Activated CD4-positive, CD25-positive, alpha-beta regulatory T cell (primary cell): ENCODE measurements at regions not wholly inside any gene's neighbourhood (a gene's known extent, or its start where the extent isn't known, plus 50 kb on each side); places are given as distances from the start of the nearest gene placed in this dataset.

ENCODE experiments used
- DNase-seq, 4 experiments: peaks; one replicate each; lab custom pipeline; 2025; lab: John Stamatoyannopoulos, UW

DNA sequence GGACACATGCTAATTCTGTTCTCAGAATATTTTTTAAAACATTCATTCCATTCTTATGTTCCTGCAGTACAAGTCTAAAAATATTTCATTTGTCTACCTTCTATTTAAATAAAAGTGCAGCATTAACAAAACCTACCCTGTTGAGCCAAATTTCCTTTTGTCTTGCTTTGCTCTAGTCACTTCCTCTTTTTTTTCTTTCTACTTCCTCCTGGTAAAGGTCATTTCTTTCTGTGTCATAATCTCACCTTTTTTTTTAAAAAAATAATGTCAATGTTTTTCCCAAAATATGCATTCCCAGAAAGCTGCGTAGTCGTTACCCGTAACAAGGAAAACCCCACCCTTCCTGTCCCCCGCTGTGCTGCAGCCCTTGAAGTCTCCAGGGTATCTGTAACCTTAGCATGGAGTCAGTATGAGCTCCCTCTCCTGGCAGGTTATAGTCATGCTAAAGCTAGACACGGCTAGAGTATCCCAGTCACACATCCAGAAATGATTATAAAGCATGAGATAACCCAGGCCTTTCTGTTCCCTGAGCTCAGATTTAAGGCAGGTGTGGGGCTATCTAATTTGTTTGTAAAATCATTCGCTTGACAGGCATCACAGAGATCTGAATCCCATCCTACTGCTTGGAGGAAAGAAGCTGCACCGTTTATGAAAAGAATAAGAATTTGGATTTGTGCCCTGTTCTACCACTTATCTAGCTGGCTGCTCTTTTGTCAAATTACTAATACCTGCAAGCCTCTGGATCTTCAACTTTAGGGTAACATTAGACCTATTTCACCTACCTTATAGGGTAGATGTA lies 51.1 kb upstream of the EED start:
- DNase-seq, result peak in 3 of 4 experiments; percentile 9 to 31 (median 15)

DNA sequence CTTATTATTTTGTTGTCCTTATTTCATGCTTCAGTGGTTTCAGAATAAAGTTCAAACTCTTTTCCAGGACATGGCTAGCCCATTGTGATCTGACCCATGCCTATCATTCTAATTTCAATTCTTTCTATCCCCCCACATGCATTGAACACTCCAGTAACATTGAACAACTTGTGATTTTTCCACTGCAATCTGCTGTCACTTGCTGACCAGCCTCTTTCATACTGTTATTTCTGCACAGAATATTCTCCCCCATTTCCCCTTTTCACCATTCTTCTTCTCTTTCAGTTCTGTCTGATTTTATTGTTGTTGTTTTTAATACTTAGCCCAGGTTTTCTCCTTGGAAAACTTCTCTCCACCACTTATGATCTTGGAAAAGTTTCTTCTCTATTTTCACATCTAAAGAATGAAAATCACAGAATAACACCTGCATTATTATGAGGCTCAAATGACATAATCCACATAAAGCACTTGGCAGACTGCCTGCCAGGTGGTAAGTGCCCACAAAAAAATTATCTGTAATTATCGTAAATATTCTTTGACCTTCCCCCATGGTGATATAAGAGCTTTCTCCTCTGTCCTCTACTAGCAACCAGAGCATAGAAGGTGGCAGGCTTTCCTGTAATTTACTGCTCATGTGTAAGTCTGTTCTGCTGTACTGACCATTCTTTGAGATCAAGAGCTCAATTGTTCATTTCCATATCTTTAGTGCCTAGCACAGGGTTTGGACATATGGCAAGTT lies 51.9 kb upstream of the EED start:
- no peak for DNase-seq

- no peak for DNase-seq
These were observed 52.7 kb upstream of the EED start for GRCh38 chr11:86191874-86192273.

GRCh38 chr11:86187027-86187426 lies 57.5 kb upstream of the EED start:
- no peak for DNase-seq

- DNase-seq, result no peak
These were observed 58.2 kb upstream of the EED start for GRCh38 chr11:86186386-86186785.

DNA sequence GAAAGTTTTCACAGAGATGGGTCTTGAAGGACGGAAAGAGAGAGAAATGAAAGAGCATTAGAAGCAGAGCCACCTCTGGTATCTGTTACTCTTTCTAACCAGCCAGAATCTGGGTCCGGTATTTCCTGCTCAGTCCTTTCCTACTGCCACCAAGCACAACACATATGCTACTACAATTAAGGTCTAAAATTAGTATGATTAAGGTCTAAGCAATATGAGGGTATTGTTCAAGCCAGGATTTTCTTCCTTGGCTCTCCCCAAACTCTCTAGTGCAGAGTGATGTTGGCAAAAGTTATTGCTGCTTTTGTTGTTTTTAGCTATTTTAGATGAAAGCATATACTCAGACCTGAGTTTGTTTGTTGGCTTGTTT lies 59.2 kb upstream of the EED start:
- no peak for DNase-seq

GRCh38 chr11:86184728-86185380 lies 59.7 kb upstream of the EED start:
- no peak for DNase-seq

- peak in 2 of 4 experiments; percentile 7 to 9 for DNase-seq
These were observed 60.9 kb upstream of the EED start for GRCh38 chr11:86183694-86184093.

- peak in 3 of 4 experiments; percentile 6 to 49 (median 20) for DNase-seq
These were observed 61.5 kb upstream of the EED start for GRCh38 chr11:86182976-86183584.

DNA sequence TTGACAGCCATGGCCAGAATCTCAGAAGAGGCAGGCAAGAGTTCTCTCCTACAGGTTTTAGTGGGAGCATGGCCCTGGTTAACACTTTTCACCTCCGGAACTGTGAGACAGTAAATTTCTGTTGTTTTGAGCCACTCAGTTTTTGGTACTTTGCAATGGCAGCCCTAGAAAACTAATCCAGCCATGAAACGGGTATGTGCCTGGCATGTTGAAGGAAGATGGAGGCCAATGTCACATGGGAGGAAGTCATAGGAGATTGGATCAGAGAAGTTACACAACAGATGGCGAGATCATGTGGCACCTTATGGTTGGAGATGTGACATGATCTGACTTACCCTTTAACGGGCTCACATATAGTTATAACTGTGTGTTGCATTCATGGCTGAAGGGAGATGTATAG lies 63.2 kb upstream of the EED start:
- DNase-seq, result no peak

DNA sequence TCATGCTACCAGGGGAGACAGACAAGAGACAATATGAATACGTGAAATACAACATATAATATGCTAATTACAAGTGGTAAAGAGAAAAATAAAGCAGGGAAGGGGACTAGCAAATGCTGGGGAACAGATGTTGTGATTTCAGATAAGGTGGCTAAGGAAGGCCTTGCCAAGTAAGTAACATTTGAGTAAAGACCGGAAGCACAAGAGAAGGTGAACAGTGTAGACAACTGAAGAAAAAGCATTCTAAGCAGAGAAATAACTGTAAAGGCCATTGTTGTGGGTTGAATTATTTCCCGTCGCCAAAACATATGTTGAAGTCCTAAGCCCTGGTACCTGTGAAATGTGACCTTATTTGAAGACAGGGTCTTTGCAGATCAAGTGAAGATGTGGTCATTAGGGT lies 63.7 kb upstream of the EED start:
- no peak for DNase-seq

DNA sequence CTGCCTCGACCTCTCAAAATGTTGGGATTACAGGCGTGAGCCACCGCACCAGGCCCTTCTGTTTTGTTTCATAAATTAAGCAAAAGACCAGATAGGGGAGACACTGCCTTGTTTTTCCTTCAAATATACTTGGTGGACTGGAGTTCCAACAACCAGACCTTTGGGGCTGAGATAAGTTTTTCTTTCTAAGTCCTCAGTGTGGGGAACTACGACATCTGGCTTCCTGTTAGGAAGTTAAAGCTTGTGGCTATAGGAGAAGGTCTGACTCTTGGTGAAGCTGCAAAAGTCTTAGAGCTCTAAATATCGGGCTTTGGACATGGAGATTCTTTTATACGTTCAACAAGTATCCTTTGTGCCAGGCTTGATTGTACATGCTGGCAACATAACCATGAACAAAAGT lies 64.1 kb upstream of the EED start:
- no peak for DNase-seq

DNA sequence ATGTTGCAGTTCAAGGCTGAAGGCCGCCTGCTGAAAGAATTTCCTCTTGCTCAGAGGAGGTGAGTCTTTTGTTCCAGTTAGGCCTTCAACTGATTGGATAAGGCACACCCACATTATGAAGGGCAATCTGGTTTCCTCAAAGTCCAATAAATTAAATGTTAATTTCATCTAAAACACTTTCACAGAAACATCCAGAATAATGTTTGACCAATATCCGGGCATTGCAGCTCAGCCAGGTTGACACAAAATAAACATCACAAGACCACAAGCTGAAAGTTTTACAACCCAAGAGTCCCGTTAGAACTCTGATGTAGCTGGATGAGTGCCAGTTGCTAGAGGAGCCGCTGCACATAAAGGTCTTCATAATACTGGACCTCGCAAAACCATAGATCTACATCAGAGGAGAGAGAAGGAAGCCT lies 64.9 kb upstream of the EED start:
- DNase-seq, result no peak

GRCh38 chr11:86177302-86177701 lies 67.3 kb upstream of the EED start:
- DNase-seq, result no peak

DNA sequence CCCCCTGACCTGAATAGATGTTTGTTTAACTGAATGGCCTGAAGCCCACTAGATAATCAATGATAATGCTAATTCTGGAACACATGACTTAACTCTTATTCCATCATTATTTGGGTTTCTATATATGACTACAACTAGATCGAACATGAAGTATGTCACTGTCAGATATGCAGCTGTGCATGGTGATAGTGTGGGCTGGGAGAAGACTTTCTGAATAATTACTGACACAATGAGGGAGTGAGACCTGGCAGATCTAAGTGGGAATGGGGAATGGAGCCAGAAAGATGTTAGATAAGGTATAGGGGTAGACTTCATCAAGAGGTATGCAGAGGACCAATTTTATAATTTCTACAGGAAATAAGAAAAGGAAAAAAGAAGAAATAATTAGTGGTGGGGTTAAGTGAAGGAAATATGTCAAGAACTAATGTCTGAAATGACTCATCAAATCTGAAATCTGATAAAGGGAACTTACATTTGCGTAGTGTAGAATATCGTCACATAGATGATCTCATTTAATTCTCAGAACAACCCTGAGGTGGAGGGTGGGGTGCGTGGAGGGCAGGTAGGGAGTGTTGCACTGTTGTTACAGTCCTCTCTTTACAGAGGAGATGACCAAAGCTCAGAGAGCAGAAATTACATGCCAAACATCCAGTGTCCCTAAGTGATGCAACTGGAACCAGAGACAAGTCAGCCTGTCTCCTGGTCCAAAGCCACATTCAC lies 68.2 kb upstream of the EED start:
- peak; percentile 19 to 49 (median 29) for DNase-seq

DNA sequence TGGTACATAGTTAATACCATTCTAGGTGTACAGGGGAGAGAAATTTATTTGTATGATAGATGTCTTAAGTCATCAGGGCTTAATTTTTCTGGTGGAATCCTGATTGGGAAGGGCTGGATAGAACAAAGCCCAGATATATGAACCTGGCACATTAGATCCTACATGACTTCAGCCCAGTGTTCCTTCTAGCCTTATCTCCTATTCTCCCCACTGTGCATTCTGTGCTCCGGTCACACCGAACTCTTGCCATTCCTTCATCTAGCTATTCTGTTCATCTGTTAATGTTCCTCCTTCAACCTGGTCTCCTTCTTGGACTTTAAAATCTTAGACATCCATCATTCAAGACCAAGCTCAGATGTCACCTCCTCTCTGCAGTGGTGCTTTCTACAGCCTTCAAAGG lies 68.9 kb upstream of the EED start:
- DNase-seq, result no peak

DNA sequence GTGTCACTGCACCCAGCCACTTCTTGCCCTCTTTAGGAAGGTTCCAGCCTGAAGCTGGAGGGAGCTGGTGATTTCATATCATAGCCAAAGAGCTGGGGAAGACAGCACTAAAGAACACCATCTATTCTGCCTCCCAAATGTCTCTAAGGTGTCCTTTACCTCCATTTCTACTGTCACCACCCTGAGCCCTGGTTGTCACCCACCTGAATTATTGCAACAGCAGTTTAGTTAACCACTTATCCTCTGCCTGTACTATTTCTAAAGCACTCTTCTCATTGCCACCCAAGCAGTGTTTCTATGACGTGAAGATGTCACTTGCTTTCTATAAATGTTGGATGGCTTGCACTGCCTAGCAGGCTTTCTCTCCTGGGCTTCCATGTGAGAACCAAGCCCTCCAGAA lies 69.4 kb upstream of the EED start:
- DNase-seq, result no peak

- DNase-seq, result no peak
These were observed 70.2 kb upstream of the EED start for GRCh38 chr11:86174101-86175046.

- no peak for DNase-seq
These were observed 71.7 kb upstream of the EED start for GRCh38 chr11:86172894-86173293.

GRCh38 chr11:86171627-86172026 lies 72.9 kb upstream of the EED start:
- DNase-seq, result no peak
